K562 (cell line): ENCODE measurements at regions not wholly inside any gene's neighbourhood (a gene's known extent, or its start where the extent isn't known, plus 50 kb on each side); places are given as distances from the start of the nearest gene placed in this dataset.

Experiments used
- BRD9 ChIP-seq: fragments of 450-650 bp; IDR thresholded peaks from 2 replicates; pipeline ENCODE4 v1.6.1; 2018; ENCODE audit warnings: low read depth; ENCODE audit not compliant: partially characterized antibody
- BRF1 ChIP-seq: IDR thresholded peaks from 3 replicates; pipeline ENCODE4 v1.6.1; 2011; ENCODE audit warnings: borderline replicate concordance, mild to moderate bottlenecking; ENCODE audit not compliant: insufficient read length; ENCODE audit errors: extremely low read depth
- FOXP1 ChIP-seq: sonication (generic); formaldehyde crosslinking; IDR thresholded peaks from 2 replicates; pipeline ENCODE4 v1.8.0; 2022; ENCODE audit warnings: mild to moderate bottlenecking, missing genetic modification reagents
- PTRF ChIP-seq: fragments of 450-650 bp; IDR thresholded peaks from 2 replicates; pipeline ENCODE4 v1.6.1; 2016; ENCODE audit warnings: mild to moderate bottlenecking, missing genetic modification characterization, missing compliant biosample characterization
- SMARCA5 ChIP-seq: fragments of 450-650 bp; IDR thresholded peaks from 2 replicates; pipeline ENCODE4 v1.6.1; 2016
- ZNF24 ChIP-seq: fragments of 450-650 bp; IDR thresholded peaks from 2 replicates; pipeline ENCODE4 v1.6.1; 2016
- TF ChIP-seq, protein P1 (sequence below): fragments of 250-450 bp; sonication (Bioruptor Pico); IDR thresholded peaks from 2 replicates; pipeline ENCODE4 v1.8.0; 2022; ENCODE audit warnings: moderate library complexity, mild to moderate bottlenecking, inconsistent platforms
- TF ChIP-seq, protein P2 (sequence below): fragments of 450-650 bp; formaldehyde crosslinking; IDR thresholded peaks from 2 replicates; pipeline ENCODE4 v1.4.0; 2022; ENCODE audit warnings: missing genetic modification characterization
- TF ChIP-seq, protein P3 (sequence below): conservative IDR thresholded peaks from 2 replicates; pipeline ENCODE4 v1.6.1; 2011; ENCODE audit warnings: low read depth, mild to moderate bottlenecking, low read length; ENCODE audit not compliant: control insufficient read depth

DNA sequence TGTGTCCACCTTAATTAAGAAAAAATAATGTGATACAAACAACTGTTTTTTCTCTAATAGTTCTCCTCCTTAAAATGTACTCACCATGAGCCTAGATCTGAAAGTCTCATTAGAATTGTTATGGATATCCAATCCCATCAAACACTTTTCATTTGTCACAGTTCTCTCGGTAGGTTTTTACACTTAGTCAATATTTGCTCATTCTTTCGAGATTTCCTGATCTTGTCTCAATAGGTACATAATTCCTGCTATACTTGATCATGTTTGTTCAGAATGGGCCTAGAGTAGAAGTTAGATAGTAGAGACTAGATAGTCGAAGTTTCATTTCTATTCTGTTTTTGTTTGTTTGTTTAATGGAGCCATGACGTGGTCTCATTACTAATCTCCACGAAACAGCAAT is 2005.7 kb downstream of the NCAM2 start (continued):
- TF ChIP-seq BRF1, result no peak
- TF ChIP-seq, protein P1, sequence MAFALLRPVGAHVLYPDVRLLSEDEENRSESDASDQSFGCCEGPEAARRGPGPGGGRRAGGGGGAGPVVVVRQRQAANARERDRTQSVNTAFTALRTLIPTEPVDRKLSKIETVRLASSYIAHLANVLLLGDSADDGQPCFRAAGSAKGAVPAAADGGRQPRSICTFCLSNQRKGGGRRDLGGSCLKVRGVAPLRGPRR (CRISPR knock-in tag), result no peak
- no peak for TF ChIP-seq BRD9
- no peak for TF ChIP-seq PTRF (tag)
- TF ChIP-seq FOXP1 (CRISPR knock-in tag), result no peak
- TF ChIP-seq, protein P2, sequence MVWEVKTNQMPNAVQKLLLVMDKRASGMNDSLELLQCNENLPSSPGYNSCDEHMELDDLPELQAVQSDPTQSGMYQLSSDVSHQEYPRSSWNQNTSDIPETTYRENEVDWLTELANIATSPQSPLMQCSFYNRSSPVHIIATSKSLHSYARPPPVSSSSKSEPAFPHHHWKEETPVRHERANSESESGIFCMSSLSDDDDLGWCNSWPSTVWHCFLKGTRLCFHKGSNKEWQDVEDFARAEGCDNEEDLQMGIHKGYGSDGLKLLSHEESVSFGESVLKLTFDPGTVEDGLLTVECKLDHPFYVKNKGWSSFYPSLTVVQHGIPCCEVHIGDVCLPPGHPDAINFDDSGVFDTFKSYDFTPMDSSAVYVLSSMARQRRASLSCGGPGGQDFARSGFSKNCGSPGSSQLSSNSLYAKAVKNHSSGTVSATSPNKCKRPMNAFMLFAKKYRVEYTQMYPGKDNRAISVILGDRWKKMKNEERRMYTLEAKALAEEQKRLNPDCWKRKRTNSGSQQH (CRISPR knock-in tag), result no peak
- no peak for TF ChIP-seq SMARCA5
- TF ChIP-seq, protein P3, sequence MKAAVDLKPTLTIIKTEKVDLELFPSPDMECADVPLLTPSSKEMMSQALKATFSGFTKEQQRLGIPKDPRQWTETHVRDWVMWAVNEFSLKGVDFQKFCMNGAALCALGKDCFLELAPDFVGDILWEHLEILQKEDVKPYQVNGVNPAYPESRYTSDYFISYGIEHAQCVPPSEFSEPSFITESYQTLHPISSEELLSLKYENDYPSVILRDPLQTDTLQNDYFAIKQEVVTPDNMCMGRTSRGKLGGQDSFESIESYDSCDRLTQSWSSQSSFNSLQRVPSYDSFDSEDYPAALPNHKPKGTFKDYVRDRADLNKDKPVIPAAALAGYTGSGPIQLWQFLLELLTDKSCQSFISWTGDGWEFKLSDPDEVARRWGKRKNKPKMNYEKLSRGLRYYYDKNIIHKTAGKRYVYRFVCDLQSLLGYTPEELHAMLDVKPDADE, result no peak
- TF ChIP-seq ZNF24, result no peak
